MM.1S (cell line): ENCODE measurements at regions not wholly inside any gene's neighbourhood (a gene's known extent, or its start where the extent isn't known, plus 50 kb on each side); places are given as distances from the start of the nearest gene placed in this dataset.

Experiments used
- CTCF ChIP-seq: fragments of 300-600 bp; sonication (generic); IDR thresholded peaks from 2 replicates; pipeline ENCODE4 v1.5.1; 2016; ENCODE audit warnings: antibody characterized with exemption, low read length, mixed read lengths
- EZH2 ChIP-seq: fragments of 300-600 bp; sonication (generic); optimal IDR thresholded peaks from 2 replicates; pipeline ENCODE3; 2017; ENCODE audit warnings: low read depth, mild to moderate bottlenecking, antibody characterized with exemption, low read length, mixed read lengths

GRCh38 chr14:34081101-34081575 is 130.3 kb upstream of the EGLN3 start:
- TF ChIP-seq CTCF: no peak
- TF ChIP-seq EZH2: no peak
